ENCODE measurements at regions not wholly inside any gene's neighbourhood (a gene's known extent, or its start where the extent isn't known, plus 50 kb on each side); places are given as distances from the start of the nearest gene placed in this dataset.

- DNase-seq, result no peak
These were observed 1281.0 kb upstream of the NXPH2 start for GRCh38 chr2:140061240-140061639.

GRCh38 chr2:140057928-140058327 is 1277.7 kb upstream of the NXPH2 start:
- DNase-seq, result no peak

- DNase-seq, result no peak
These were observed 1261.6 kb upstream of the NXPH2 start for GRCh38 chr2:140041811-140042210.

GRCh38 chr2:140041239-140041638 is 1261.0 kb upstream of the NXPH2 start:
- DNase-seq, result no peak

- no peak for DNase-seq
These were observed 1253.4 kb upstream of the NXPH2 start for GRCh38 chr2:140033638-140034037.

- no peak for DNase-seq
These were observed 1247.8 kb upstream of the NXPH2 start for GRCh38 chr2:140027966-140028365.

GRCh38 chr2:140027320-140027719 is 1247.1 kb upstream of the NXPH2 start:
- no peak for DNase-seq

- no peak for DNase-seq
These were observed 1243.1 kb upstream of the NXPH2 start for GRCh38 chr2:140023291-140023690.

GRCh38 chr2:140018541-140018940 is 1238.4 kb upstream of the NXPH2 start:
- no peak for DNase-seq

GRCh38 chr2:140014204-140014546 is 1234.0 kb upstream of the NXPH2 start:
- DNase-seq, result no peak

- no peak for DNase-seq
These were observed 1233.5 kb upstream of the NXPH2 start for GRCh38 chr2:140013545-140014203.

GRCh38 chr2:140011287-140011686 is 1231.1 kb upstream of the NXPH2 start:
- DNase-seq, result no peak

- DNase-seq, result no peak
These were observed 1221.9 kb upstream of the NXPH2 start for GRCh38 chr2:140002110-140002509.

GRCh38 chr2:139992711-139993345 is 1212.6 kb upstream of the NXPH2 start:
- no peak for DNase-seq

GRCh38 chr2:139992078-139992477 is 1211.9 kb upstream of the NXPH2 start:
- DNase-seq, result no peak

- DNase-seq, result no peak
These were observed 1210.6 kb upstream of the NXPH2 start for GRCh38 chr2:139990646-139991335.

GRCh38 chr2:139969323-139969722 is 1189.1 kb upstream of the NXPH2 start:
- DNase-seq, result no peak

- DNase-seq, result no peak
These were observed 1188.4 kb upstream of the NXPH2 start for GRCh38 chr2:139968588-139968987.

- DNase-seq, result no peak
These were observed 1187.5 kb upstream of the NXPH2 start for GRCh38 chr2:139967665-139968064.

GRCh38 chr2:139964721-139965440 is 1184.7 kb upstream of the NXPH2 start:
- no peak for DNase-seq

- no peak for DNase-seq
These were observed 1183.7 kb upstream of the NXPH2 start for GRCh38 chr2:139963863-139964355.

- no peak for DNase-seq
These were observed 1169.2 kb upstream of the NXPH2 start for GRCh38 chr2:139949242-139949972.

GRCh38 chr2:139946690-139947089 is 1166.5 kb upstream of the NXPH2 start:
- DNase-seq, result no peak
